ENCODE measurements at regions not wholly inside any gene's neighbourhood (a gene's known extent, or its start where the extent isn't known, plus 50 kb on each side); places are given as distances from the start of the nearest gene placed in this dataset.

GRCh38 chr2:167406558-167406957, 518.3 kb downstream of the XIRP2 start:
- TF ChIP-seq, protein P1, sequence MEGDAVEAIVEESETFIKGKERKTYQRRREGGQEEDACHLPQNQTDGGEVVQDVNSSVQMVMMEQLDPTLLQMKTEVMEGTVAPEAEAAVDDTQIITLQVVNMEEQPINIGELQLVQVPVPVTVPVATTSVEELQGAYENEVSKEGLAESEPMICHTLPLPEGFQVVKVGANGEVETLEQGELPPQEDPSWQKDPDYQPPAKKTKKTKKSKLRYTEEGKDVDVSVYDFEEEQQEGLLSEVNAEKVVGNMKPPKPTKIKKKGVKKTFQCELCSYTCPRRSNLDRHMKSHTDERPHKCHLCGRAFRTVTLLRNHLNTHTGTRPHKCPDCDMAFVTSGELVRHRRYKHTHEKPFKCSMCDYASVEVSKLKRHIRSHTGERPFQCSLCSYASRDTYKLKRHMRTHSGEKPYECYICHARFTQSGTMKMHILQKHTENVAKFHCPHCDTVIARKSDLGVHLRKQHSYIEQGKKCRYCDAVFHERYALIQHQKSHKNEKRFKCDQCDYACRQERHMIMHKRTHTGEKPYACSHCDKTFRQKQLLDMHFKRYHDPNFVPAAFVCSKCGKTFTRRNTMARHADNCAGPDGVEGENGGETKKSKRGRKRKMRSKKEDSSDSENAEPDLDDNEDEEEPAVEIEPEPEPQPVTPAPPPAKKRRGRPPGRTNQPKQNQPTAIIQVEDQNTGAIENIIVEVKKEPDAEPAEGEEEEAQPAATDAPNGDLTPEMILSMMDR (IDR thresholded peaks at IDR 0.05; ENCODE audit: borderline replicate concordance, extremely low read depth, low read length, poor library complexity, severe bottlenecking) = no peak
- no peak for TF ChIP-seq EZH2 (IDR thresholded peaks at IDR 0.05; ENCODE audit: borderline replicate concordance, low read depth, low read length, severe bottlenecking)
